ENCODE measurements at regions not wholly inside any gene's neighbourhood (a gene's known extent, or its start where the extent isn't known, plus 50 kb on each side); places are given as distances from the start of the nearest gene placed in this dataset.

DNA sequence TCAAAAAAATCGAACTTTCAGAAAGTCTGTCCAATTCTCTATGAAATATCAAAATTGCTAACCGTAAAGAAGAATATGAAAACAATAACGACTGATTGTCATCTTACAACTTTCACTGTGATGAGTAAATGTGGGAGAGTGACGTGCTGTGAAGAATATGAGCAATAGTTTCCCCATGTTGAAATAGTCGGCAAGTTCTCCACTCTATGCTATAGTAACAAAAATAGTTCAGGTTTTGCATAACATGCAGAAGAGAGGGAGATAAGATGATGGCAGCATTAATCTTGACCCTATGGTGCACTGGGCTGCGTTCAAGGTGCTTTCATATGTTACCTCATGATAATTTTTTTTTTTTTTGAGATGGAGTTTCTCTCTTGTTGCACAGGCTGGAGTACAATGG is 196.8 kb upstream of the CYRIA start:
- TF ChIP-seq, protein P1, sequence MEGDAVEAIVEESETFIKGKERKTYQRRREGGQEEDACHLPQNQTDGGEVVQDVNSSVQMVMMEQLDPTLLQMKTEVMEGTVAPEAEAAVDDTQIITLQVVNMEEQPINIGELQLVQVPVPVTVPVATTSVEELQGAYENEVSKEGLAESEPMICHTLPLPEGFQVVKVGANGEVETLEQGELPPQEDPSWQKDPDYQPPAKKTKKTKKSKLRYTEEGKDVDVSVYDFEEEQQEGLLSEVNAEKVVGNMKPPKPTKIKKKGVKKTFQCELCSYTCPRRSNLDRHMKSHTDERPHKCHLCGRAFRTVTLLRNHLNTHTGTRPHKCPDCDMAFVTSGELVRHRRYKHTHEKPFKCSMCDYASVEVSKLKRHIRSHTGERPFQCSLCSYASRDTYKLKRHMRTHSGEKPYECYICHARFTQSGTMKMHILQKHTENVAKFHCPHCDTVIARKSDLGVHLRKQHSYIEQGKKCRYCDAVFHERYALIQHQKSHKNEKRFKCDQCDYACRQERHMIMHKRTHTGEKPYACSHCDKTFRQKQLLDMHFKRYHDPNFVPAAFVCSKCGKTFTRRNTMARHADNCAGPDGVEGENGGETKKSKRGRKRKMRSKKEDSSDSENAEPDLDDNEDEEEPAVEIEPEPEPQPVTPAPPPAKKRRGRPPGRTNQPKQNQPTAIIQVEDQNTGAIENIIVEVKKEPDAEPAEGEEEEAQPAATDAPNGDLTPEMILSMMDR (IDR thresholded peaks at IDR 0.05) = no peak
- no peak for TF ChIP-seq POLR2A (IDR thresholded peaks at IDR 0.05)
